ENCODE measurements at regions not wholly inside any gene's neighbourhood (a gene's known extent, or its start where the extent isn't known, plus 50 kb on each side); places are given as distances from the start of the nearest gene placed in this dataset.

- Mint-ChIP-seq H3K4me1 (ENCODE audit: low read depth) (no peaks in the 10 kb centered on the region), H3K9me3 (no peaks in the 10 kb centered on the region), H3K27me3 (peaks cover 1% of the 10 kb centered on the region), H3K4me3 (no peak overlapping the region), H3K27ac (no peak overlapping the region), H3K36me3 (ENCODE audit: low read depth) (no peaks in the 10 kb centered on the region)
- ATAC-seq, result no peak
- intact Hi-C loops (cut with micrococcal nuclease), result no loop called here
- no peak for DNase-seq
- CTCF ChIA-PET, result no interaction called here
- POLR2A ChIA-PET, result no interaction called here
- TF ChIP-seq, protein P1, sequence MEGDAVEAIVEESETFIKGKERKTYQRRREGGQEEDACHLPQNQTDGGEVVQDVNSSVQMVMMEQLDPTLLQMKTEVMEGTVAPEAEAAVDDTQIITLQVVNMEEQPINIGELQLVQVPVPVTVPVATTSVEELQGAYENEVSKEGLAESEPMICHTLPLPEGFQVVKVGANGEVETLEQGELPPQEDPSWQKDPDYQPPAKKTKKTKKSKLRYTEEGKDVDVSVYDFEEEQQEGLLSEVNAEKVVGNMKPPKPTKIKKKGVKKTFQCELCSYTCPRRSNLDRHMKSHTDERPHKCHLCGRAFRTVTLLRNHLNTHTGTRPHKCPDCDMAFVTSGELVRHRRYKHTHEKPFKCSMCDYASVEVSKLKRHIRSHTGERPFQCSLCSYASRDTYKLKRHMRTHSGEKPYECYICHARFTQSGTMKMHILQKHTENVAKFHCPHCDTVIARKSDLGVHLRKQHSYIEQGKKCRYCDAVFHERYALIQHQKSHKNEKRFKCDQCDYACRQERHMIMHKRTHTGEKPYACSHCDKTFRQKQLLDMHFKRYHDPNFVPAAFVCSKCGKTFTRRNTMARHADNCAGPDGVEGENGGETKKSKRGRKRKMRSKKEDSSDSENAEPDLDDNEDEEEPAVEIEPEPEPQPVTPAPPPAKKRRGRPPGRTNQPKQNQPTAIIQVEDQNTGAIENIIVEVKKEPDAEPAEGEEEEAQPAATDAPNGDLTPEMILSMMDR (IDR thresholded peaks at IDR 0.05), result no peak
Observed at GRCh38 chr5:9951865-9952516, 297.7 kb downstream of the ATPSCKMT start.

GRCh38 chr5:9947944-9948343 is 301.7 kb downstream of the ATPSCKMT start:
- Mint-ChIP-seq H3K9me3 (no peaks in the 10 kb centered on the region), H3K27me3 (peaks cover 1% of the 10 kb centered on the region), H3K27ac (no peak overlapping the region), H3K4me1 (ENCODE audit: low read depth) (no peaks in the 10 kb centered on the region), H3K4me3 (no peak overlapping the region), H3K36me3 (ENCODE audit: low read depth) (no peaks in the 10 kb centered on the region)
- CTCF ChIA-PET, result no interaction called here
- intact Hi-C loops (cut with micrococcal nuclease), result no loop called here
- no peak for DNase-seq
- TF ChIP-seq, protein P1 (IDR thresholded peaks at IDR 0.05), result no peak
- POLR2A ChIA-PET, result no interaction called here
- ATAC-seq, result no peak

- no peaks in the 10 kb centered on the region for H3K9me3 Mint-ChIP-seq
- H3K27me3 Mint-ChIP-seq, result peaks cover 1% of the 10 kb centered on the region
- no peak for ATAC-seq
- ChIA-PET POLR2A (no interaction called here), CTCF (no interaction called here)
- no peak overlapping the region for H3K4me3 Mint-ChIP-seq
- H3K27ac Mint-ChIP-seq, result no peak overlapping the region
- no peak for DNase-seq
- TF ChIP-seq, protein P1 (IDR thresholded peaks at IDR 0.05), result no peak
- no peaks in the 10 kb centered on the region for H3K4me1 Mint-ChIP-seq (ENCODE audit: low read depth)
- intact Hi-C loops (cut with micrococcal nuclease), result no loop called here
- H3K36me3 Mint-ChIP-seq (ENCODE audit: low read depth), result no peaks in the 10 kb centered on the region
Observed at GRCh38 chr5:9947225-9947714, 302.4 kb downstream of the ATPSCKMT start.

GRCh38 chr5:9932770-9933169 is 302.6 kb upstream of the TAS2R1 start:
- peaks cover 5% of the 10 kb centered on the region for H3K9me3 Mint-ChIP-seq
- no peak overlapping the region for H3K27ac Mint-ChIP-seq
- H3K27me3 Mint-ChIP-seq, result no peaks in the 10 kb centered on the region
- H3K4me1 Mint-ChIP-seq (ENCODE audit: low read depth), result no peaks in the 10 kb centered on the region
- no peaks in the 10 kb centered on the region for H3K36me3 Mint-ChIP-seq (ENCODE audit: low read depth)
- H3K4me3 Mint-ChIP-seq, result no peak overlapping the region
- ChIA-PET CTCF (interaction anchor here (1.3 kb wide), 1 partner anchor 10 kb away, joined by 4 read pairs; no protein-coding TSS in a partner anchor), POLR2A (no interaction called here)
- DNase-seq (no peak), ATAC-seq (no peak)
- TF ChIP-seq, protein P1 (IDR thresholded peaks at IDR 0.05), result no peak
- intact Hi-C loops (cut with micrococcal nuclease), result no loop called here

GRCh38 chr5:9930156-9930555 is 300.0 kb upstream of the TAS2R1 start:
- no peaks in the 10 kb centered on the region for H3K27me3 Mint-ChIP-seq
- CTCF ChIA-PET, result no interaction called here
- TF ChIP-seq, protein P1 (IDR thresholded peaks at IDR 0.05), result no peak
- ATAC-seq, result no peak
- H3K27ac Mint-ChIP-seq, result no peak overlapping the region
- intact Hi-C loops (cut with micrococcal nuclease), result no loop called here
- no peak for DNase-seq
- no peaks in the 10 kb centered on the region for H3K36me3 Mint-ChIP-seq (ENCODE audit: low read depth)
- POLR2A ChIA-PET, result no interaction called here
- no peak overlapping the region for H3K4me3 Mint-ChIP-seq
- H3K4me1 Mint-ChIP-seq (ENCODE audit: low read depth), result no peaks in the 10 kb centered on the region
- H3K9me3 Mint-ChIP-seq, result peaks cover 5% of the 10 kb centered on the region
